B cell (primary cell): ENCODE measurements at regions not wholly inside any gene's neighbourhood (a gene's known extent, or its start where the extent isn't known, plus 50 kb on each side); places are given as distances from the start of the nearest gene placed in this dataset.

Source experiments
- ATAC-seq: fragments of 200-7000 bp; cut with Tn5 transposase; one replicate; pipeline ENCODE4 v1.10.0; 2021; ENCODE audit warnings: low read depth, mild to moderate bottlenecking, moderate number of reproducible peaks, moderate library complexity
- CTCF ChIA-PET: fragments of 350-600 bp; sonication (Branson Sonifier 250); formaldehyde crosslinking; loops from one replicate; lab custom pipeline; 2021; ENCODE audit warnings: antibody characterized with exemption, inconsistent platforms; lab: Charles Lee
- POLR2A ChIA-PET: fragments of 350-600 bp; sonication (Branson Sonifier 250); formaldehyde crosslinking; loops from one replicate; lab custom pipeline; 2021; ENCODE audit warnings: antibody characterized with exemption; lab: Charles Lee
- DNase-seq: peaks from one replicate; pipeline ENCODE4 v3.0.0; 2013
- H2AFZ ChIP-seq: 2 replicates; pipeline ENCODE4 v1.6.1; 2012; ENCODE audit warnings: mild to moderate bottlenecking, low read depth, low read length; ENCODE audit not compliant: insufficient read depth, poor library complexity, severe bottlenecking
- H3K27ac ChIP-seq, 2 donors: 1 replicate in 1 of 2; 2 replicates in 1 of 2; pipeline ENCODE4 v1.5.1; 2012 to 2013; ENCODE audit warnings: low read length in 2 of 2, mild to moderate bottlenecking in 2 of 2, moderate library complexity in 1 of 2
- H3K27me3 ChIP-seq, 4 experiments: fragments of 200-600 bp in 1 of 4; sonication (generic) in 1 of 4; replicated peaks in 1 of 4; 1 replicate in 2 of 4; 2 replicates in 2 of 4; pipeline versions ENCODE4 v1.6.1 to v1.7.0; 2013 to 2016; ENCODE audit warnings: low read length in 3 of 4, mild to moderate bottlenecking in 2 of 4, mixed read lengths in 1 of 4, moderate library complexity in 1 of 4; ENCODE audit not compliant: insufficient read depth in 4 of 4, control insufficient read depth in 3 of 4; ENCODE audit errors: control extremely low read depth in 1 of 4
- H3K36me3 ChIP-seq, 2 experiments: replicated peaks in 1 of 2; 1 replicate in 1 of 2; 2 replicates in 1 of 2; pipeline versions ENCODE4 v1.6.1 to v1.7.1; 2013; ENCODE audit warnings: low read length in 1 of 2; ENCODE audit not compliant: insufficient read depth in 2 of 2, control insufficient read depth in 1 of 2; ENCODE audit errors: control extremely low read depth in 1 of 2, extremely low read depth in 1 of 2
- H3K4me1 ChIP-seq, 2 donors: fragments of 200-600 bp in 1 of 2; sonication (generic) in 1 of 2; 1 replicate in 1 of 2; 2 replicates in 1 of 2; pipeline versions ENCODE4 v1.5.1 to v1.6.1; 2013 to 2017; ENCODE audit warnings: low read length in 2 of 2; ENCODE audit not compliant: control insufficient read depth in 2 of 2, insufficient read depth in 2 of 2
- H3K4me2 ChIP-seq: replicated peaks from 2 replicates; pipeline ENCODE3; 2012; ENCODE audit warnings: mild to moderate bottlenecking, low read depth, low read length; ENCODE audit not compliant: poor library complexity, severe bottlenecking
- H3K4me3 ChIP-seq, 5 experiments: fragments of 200-600 bp in 1 of 5; sonication (generic) in 1 of 5; 1 replicate in 3 of 5; 2 replicates in 2 of 5; pipeline versions ENCODE4 v1.5.1 to v1.7.0; 2011 to 2016; ENCODE audit warnings: low read length in 4 of 5, mild to moderate bottlenecking in 4 of 5, low read depth in 2 of 5, control low read depth in 1 of 5, moderate library complexity in 1 of 5; ENCODE audit not compliant: insufficient read depth in 1 of 5; ENCODE audit errors: control extremely low read depth in 1 of 5, extremely low read depth in 1 of 5
- H3K79me2 ChIP-seq: fragments of 200-600 bp; sonication (generic); one replicate; pipeline ENCODE4 v1.6.0; 2016; ENCODE audit warnings: low read length; ENCODE audit not compliant: control insufficient read depth, insufficient read depth
- H3K9ac ChIP-seq: fragments of 200-600 bp; sonication (generic); 2 replicates; pipeline ENCODE4 v1.6.1; 2017; ENCODE audit warnings: mild to moderate bottlenecking, low read length, moderate library complexity
- H3K9me3 ChIP-seq, 3 donors: one replicate each; pipeline versions ENCODE4 v1.6.1 to v1.7.1; 2013; ENCODE audit warnings: low read length in 2 of 3; ENCODE audit not compliant: control insufficient read depth in 2 of 3, insufficient read depth in 1 of 3; ENCODE audit errors: control extremely low read depth in 1 of 3
- H4K20me1 ChIP-seq: 2 replicates; pipeline ENCODE4 v1.6.0; 2012; ENCODE audit warnings: mild to moderate bottlenecking, low read length; ENCODE audit not compliant: insufficient read depth, control insufficient read depth, poor library complexity, severe bottlenecking
- H3K27ac Mint-ChIP-seq: one replicate; pipeline ENCODE4 v1.8.0; 2021; ENCODE audit warnings: mixed read lengths
- H3K27me3 Mint-ChIP-seq: one replicate; pipeline ENCODE4 v1.8.0; 2021; ENCODE audit warnings: mixed read lengths
- H3K4me1 Mint-ChIP-seq: one replicate; pipeline ENCODE4 v1.8.0; 2021; ENCODE audit warnings: mixed read lengths
- H3K4me3 Mint-ChIP-seq: one replicate; pipeline ENCODE4 v1.8.0; 2021; ENCODE audit warnings: mixed read lengths
- H3K9me3 Mint-ChIP-seq: one replicate; pipeline ENCODE4 v1.8.0; 2022; ENCODE audit warnings: mixed read lengths; ENCODE audit not compliant: insufficient read depth
- CTCF ChIP-seq: fragments of 200-600 bp; IDR thresholded peaks from one replicate; pipeline ENCODE4 v1.8.0; 2022; ENCODE audit warnings: antibody characterized with exemption, mild to moderate bottlenecking
- EZH2 ChIP-seq: IDR thresholded peaks from 2 replicates; pipeline ENCODE4 v1.6.1; 2012; ENCODE audit warnings: borderline replicate concordance, low read depth, mild to moderate bottlenecking, moderate library complexity, low read length; ENCODE audit not compliant: insufficient read depth, poor library complexity, severe bottlenecking
- WGBS: methylation state at CpG from one replicate; pipeline ENCODE4 v1.1.5; 2013; ENCODE audit warnings: missing lambda C conversion rate; ENCODE audit not compliant: insufficient coverage; 5-methylcytosine and 5-hydroxymethylcytosine counted together
- intact Hi-C: fragments of 100-400 bp; cut with micrococcal nuclease; formaldehyde crosslinking; loops from one replicate; pipeline ENCODE4 v1.10.0; 2022

DNA sequence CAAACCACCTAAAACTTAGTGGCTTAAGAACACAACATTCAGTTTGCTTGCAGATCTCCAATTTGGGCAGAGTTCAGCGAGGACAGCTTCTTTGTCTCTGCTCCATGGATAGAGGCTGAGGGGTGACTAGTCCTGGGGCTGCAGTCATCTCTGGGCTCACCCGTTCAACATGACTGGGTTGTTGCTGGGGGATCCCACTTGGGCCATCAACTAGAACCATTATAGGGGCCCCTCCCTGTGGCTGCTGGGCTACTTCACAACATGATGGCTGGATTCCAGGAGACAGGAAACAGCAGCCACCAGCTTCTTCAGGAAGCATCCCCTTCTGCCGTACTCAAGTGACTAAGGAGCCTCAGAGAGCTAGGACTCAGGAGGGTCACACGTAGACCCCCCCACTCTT is 140.9 kb downstream of the RHOU start:
- peaks cover 11% of the 10 kb centered on the region for H3K27me3 Mint-ChIP-seq
- no peaks in the 10 kb centered on the region for H3K9me3 Mint-ChIP-seq
- no peak overlapping the region for H2AFZ ChIP-seq
- no peaks in the 10 kb centered on the region for H3K36me3 ChIP-seq
- no peak overlapping the region for H3K27ac Mint-ChIP-seq
- no peaks in the 10 kb centered on the region for H4K20me1 ChIP-seq
- H3K4me3 Mint-ChIP-seq: no peak overlapping the region
- DNase-seq: no peak
- no peaks in the 10 kb centered on the region for H3K9me3 ChIP-seq
- 94% methylated on average over 2 of the region's 4 CpGs for WGBS
- no peaks in the 10 kb centered on the region for H3K4me1 Mint-ChIP-seq
- no peaks in the 10 kb centered on the region for H3K27me3 ChIP-seq
- ATAC-seq: no peak
- H3K4me1 ChIP-seq: no peaks in the 10 kb centered on the region
- H3K4me3 ChIP-seq: no peak overlapping the region
- ChIA-PET CTCF (no interaction called here), POLR2A (no interaction called here)
- no peak overlapping the region for H3K4me2 ChIP-seq
- H3K79me2 ChIP-seq: no peaks in the 10 kb centered on the region
- H3K27ac ChIP-seq: no peak overlapping the region
- TF ChIP-seq CTCF (no peak), EZH2 (no peak)
- H3K9ac ChIP-seq: no peak overlapping the region
- intact Hi-C loops: no loop called here

DNA sequence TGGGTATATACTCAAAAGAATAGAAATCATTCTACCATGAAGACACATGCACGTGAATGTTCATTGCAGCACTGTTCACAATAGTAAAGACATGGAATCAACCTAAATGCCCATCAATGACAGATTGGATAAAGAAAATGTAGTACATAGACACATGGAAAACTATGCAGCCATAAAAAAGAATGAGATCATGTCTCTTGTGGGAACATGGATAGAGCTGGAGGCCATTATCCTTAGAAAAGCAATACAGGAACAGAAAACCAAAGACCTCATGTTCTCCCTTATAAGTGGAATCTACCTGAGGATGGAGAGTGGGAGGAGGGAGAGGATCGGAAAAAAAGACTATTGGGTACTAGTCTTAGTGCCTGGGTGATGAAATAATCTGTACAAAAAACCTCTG is 143.9 kb downstream of the RHOU start:
- no peak overlapping the region for H3K4me3 ChIP-seq
- no peaks in the 10 kb centered on the region for H3K79me2 ChIP-seq
- H3K9me3 Mint-ChIP-seq: peaks cover 2% of the 10 kb centered on the region
- H3K4me2 ChIP-seq: no peak overlapping the region
- no peaks in the 10 kb centered on the region for H3K4me1 Mint-ChIP-seq
- peaks cover 0 to 8% (median 3%) of the 10 kb centered on the region in 3 donors for H3K9me3 ChIP-seq
- no peak overlapping the region for H3K27ac ChIP-seq
- H3K27me3 Mint-ChIP-seq: peaks cover 11% of the 10 kb centered on the region
- no peaks in the 10 kb centered on the region for H4K20me1 ChIP-seq
- DNase-seq (no peak), ATAC-seq (no peak)
- no peaks in the 10 kb centered on the region for H3K36me3 ChIP-seq
- H3K27ac Mint-ChIP-seq: no peak overlapping the region
- H2AFZ ChIP-seq: no peak overlapping the region
- POLR2A ChIA-PET: no interaction called here
- no peaks in the 10 kb centered on the region for H3K27me3 ChIP-seq
- no peaks in the 10 kb centered on the region for H3K4me1 ChIP-seq
- WGBS: no CpG with 5 or more reads among the region's 2 CpGs
- intact Hi-C loops: no loop called here
- TF ChIP-seq CTCF: no peak
- no peak overlapping the region for H3K4me3 Mint-ChIP-seq
- CTCF ChIA-PET: interaction anchor here (1.0 kb wide), 1 partner anchor 11 kb away, joined by 3 read pairs; no protein-coding TSS in a partner anchor
- no peak overlapping the region for H3K9ac ChIP-seq
